SH-SY5Y (cell line): ENCODE measurements at regions not wholly inside any gene's neighbourhood (a gene's known extent, or its start where the extent isn't known, plus 50 kb on each side); places are given as distances from the start of the nearest gene placed in this dataset.

Experiments
- GATA2 ChIP-seq: IDR thresholded peaks from 2 replicates; pipeline ENCODE4 v1.6.1; 2011; ENCODE audit warnings: mild to moderate bottlenecking, low read depth, low read length
- GATA3 ChIP-seq: IDR thresholded peaks from 2 replicates; pipeline ENCODE4 v1.6.1; 2011; ENCODE audit warnings: low read depth, mild to moderate bottlenecking, low read length, moderate library complexity

- TF ChIP-seq GATA2, result no peak
- no peak for TF ChIP-seq GATA3
Measured at GRCh38 chr14:28365510-28365909, 401.1 kb upstream of the FOXG1 start.

DNA sequence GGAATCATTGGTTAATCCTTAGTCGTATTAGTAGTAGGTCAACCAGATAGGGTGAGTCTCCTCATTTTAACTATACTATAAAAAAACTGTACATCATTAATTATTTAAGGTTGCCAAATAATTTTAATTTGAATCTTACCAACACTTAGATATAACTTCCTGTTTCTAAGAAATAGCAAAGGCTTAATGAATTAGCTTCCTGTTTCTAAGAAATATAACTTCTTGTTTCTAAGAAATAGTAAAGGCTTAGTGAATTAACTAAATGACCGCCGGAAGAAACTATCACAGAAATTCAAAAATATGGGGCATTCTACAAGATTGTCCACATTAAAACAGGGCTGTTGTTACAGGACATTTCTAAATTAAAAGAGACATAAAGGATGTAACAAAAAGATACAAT is 392.9 kb upstream of the FOXG1 start:
- TF ChIP-seq GATA2 (no peak), GATA3 (no peak)

GRCh38 chr14:28375295-28375694 is 391.3 kb upstream of the FOXG1 start:
- TF ChIP-seq GATA3, result no peak
- no peak for TF ChIP-seq GATA2

DNA sequence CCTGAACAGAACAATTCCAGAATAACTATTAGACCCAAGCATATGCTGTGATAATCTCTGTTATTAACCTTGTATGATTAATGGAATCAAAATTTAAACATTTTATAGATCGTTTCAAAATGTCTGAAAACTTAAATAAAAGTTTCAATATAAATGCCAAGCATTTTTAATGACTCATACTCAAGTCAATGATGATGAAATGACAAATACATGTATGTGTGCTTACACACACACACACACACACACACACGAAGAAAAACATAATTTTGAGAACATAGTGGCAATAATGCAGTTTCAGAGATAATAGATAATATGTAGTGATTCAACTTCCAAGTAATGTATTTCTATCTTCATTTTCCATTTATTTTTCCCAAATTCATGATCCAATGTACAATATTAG is 384.9 kb upstream of the FOXG1 start:
- TF ChIP-seq GATA2, result no peak
- TF ChIP-seq GATA3, result no peak

GRCh38 chr14:28382444-28383190 is 384.0 kb upstream of the FOXG1 start:
- TF ChIP-seq GATA2 (no peak), GATA3 (no peak)

DNA sequence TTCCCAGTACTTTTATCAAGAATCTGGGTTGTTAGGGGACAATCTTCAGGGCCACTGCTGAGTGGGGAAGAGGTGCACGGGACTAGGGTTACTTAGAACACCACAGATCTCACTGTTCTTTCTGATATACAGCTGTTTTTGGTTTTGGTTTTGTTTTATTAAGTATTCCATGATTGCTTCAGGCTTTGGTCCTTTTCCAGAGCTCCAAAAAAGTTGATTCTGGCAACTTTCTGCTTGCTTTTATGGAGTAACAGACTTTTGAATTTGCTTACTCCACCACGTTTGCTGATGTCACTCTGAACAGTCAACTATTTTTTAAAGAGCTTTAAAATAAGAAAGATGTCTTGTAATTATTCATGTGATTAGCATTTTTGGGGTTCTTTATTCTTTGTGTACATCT is 368.1 kb upstream of the FOXG1 start:
- TF ChIP-seq GATA3, result no peak

- TF ChIP-seq GATA3 (no peak), GATA2 (no peak)
Measured at GRCh38 chr14:28406196-28406595, 360.4 kb upstream of the FOXG1 start.

- no peak for TF ChIP-seq GATA3
- TF ChIP-seq GATA2, result no peak
Measured at GRCh38 chr14:28407031-28407825, 359.4 kb upstream of the FOXG1 start.

DNA sequence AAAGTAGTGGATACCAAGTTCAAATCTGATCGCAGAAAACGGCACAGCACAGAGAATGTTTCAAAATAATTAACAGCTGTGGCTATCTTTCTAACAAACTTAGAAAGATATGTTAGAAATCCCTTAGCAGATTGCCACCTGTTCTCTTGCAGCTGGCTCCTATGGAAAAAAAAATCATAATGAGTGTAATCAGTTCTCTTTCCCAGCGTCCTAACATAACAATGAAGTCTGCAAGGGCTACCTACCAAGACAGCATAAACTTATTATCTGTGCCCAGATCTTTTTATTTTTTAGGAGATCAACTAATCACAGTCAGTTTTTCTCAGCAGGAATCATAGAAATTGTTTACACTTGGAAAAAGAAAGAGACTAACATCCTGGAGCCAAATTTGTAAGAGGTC is 358.6 kb upstream of the FOXG1 start:
- TF ChIP-seq GATA3, result no peak
- TF ChIP-seq GATA2, result no peak

DNA sequence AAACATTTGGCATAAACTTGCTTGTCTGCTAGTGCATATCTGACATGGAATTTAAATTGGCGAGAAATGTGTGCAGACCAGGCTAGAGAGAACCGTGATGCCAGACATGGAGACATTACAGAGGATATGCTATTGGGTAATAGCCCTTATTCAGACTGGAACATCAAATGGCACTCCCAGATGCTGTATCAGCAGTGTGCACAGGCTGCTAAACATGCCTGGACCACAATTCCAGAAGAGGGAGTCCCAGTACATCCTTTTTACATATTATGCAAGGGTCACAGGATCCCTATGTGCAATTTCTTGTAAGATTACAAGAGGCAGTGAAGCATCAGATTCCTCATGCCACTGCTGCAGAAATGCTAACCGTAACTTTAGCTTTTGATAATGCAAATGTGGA is 354.5 kb upstream of the FOXG1 start:
- TF ChIP-seq GATA2 (no peak), GATA3 (no peak)

DNA sequence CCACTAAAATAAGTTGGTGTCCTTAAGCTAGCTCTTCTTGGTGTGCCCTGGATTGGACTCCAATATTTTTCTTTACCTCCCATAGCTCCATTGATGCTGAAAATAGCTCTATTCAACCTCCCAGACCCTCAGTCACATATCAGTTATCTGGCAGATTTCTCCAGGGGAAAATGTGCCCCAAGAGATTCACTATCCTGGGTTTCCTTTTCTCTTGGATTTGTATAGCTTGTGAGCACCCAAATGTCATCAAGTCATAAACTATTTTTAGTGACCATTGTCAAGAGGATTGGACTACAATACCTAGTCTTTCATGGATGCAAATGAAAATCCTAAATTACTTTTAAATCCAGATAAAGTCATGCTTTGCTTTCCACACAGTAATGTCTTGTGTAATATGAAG is 339.6 kb upstream of the FOXG1 start:
- TF ChIP-seq GATA2 (no peak), GATA3 (no peak)

GRCh38 chr14:28436821-28437220 is 329.8 kb upstream of the FOXG1 start:
- TF ChIP-seq GATA3 (no peak), GATA2 (no peak)

DNA sequence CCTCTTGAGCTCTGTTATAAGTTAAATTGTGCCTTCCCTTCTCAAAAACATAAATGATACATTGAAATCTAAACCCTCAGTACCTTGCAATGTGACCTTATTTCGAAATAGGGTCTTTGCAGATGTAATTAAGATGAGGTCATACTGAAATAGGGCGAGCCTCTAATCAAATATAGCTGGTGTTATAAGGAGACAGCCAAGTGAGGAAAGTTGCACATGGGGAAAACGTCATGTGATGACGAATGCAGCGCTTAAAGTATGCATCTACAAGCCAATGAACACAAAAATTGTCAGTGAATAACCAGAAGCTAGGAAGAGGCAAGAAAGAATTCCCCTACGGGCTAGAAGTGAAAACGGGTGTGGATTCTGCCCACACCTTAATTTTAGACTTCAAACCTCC is 305.2 kb upstream of the FOXG1 start:
- TF ChIP-seq GATA2 (no peak), GATA3 (no peak)

DNA sequence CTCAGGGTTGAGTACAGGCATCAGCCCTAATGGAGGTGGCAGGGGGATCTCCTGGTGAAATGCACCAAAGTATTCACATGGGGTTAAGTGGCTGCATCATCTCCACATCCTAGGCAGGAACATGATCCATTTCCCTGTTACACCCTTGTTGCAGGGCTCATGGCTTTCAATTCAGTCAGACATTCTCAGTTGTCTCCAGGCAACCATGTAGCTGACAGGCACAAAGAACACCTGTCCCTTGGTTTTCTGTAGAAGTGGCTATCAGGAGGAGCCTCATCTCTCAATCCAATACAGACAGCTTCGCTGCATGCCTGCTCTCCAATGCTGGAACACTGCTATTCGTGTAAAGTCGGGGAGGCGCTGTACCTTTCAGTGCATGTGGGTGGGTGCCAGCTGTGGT is 299.0 kb upstream of the FOXG1 start:
- TF ChIP-seq GATA2, result no peak
- no peak for TF ChIP-seq GATA3

DNA sequence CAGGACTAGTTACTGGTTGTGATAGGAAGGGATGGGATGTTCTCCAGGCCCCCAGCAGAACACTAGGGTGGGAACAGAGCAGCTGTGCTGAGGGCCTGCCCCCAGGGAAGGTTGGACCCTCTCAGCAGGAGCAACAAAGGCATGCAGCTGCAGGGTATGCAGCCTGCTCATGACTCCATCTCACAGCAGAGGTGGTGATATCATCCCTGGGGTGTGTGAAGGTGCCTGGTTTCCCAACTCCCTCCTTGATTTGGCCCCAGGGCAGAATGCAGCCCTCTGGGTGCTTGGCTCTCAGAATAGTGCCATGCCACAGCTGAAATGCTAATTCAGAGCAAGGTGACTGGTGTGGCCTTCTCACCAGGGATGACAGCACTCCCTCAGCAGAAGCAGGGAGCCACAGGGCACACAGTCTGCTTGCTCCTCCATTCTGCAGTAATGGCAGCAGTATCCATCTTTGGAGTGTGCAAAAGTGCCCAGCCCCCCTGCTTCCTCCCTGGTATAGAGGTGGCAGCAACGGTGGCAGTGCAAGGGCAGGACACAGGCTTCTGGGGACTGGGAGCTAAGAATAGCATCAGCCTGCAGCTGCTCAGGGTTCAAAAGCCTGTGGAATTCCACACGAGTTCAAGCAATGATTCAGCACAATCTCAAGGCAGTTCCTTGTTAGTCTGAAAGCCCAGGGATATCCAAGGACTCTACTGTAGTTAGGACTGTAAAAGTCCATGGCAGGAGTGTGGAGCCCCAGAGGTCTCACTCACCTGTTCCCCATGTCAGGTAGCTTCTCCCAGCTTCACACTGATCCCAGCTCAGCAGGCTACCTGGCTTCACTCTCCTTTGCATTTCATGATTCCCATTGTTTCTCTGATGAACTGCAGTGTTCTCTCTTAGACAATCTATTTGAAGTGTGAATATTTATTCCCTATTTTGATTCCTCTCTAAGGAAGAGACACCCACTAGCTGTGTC is 298.1 kb upstream of the FOXG1 start:
- TF ChIP-seq GATA3 (no peak), GATA2 (no peak)
